Activated CD4-positive, alpha-beta T cell treated with anti-CD3 and anti-CD28 coated beads, Interleukin-2, amount 50 U/mL, for 48 hours (primary cell): ENCODE measurements at regions not wholly inside any gene's neighbourhood (a gene's known extent, or its start where the extent isn't known, plus 50 kb on each side); places are given as distances from the start of the nearest gene placed in this dataset.

Experiments used
- DNase-seq, 2 experiments: peaks; one replicate each; pipeline ENCODE4 v3.0.0-alpha.2; 2020

- no peak for DNase-seq
These were observed 221.9 kb upstream of the KITLG start for GRCh38 chr12:88802096-88802706.

- DNase-seq = no peak
These were observed 221.2 kb upstream of the KITLG start for GRCh38 chr12:88801227-88802095.

DNA sequence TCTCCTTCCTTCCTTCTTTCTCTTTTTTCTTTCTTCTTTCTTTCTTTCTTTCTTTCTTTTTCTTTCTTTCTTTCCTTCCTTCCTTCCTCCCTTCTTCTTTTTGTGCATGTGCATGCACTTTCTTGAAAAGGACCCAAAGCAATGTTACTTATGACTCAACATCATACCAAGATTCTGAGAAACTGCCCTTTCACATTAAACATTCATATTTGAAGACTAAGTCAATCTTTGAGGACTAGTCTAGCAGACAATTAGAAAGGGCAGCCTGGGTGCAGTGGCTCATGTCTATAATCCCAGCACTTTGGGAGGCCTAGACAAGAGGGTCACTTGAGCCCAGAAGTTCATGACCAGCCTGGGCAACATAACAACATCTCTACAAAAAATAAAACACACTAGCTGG is 212.8 kb upstream of the KITLG start:
- DNase-seq = no peak

DNA sequence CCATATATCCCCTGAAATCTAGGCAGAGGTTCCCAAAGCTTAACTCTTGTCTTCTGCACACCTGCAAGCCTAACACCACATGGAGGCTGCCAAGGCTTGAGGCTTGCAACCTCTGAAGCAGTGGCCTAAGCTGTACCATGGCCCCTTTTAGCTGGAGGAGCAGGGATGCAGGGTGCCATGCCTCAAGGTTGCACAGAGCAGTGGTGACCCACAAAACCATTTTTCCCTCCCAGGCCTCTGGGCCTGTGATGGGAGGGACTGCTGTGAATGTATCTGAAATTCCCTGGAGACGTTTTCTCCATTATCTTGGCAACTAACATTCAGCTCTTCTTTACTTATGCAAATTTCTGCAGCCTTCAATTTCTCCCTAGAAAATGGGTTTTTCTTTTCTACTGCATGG is 210.0 kb upstream of the KITLG start:
- DNase-seq = no peak

- no peak for DNase-seq
These were observed 203.9 kb upstream of the KITLG start for GRCh38 chr12:88784166-88784565.

GRCh38 chr12:88782351-88782750 is 202.1 kb upstream of the KITLG start:
- no peak for DNase-seq

DNA sequence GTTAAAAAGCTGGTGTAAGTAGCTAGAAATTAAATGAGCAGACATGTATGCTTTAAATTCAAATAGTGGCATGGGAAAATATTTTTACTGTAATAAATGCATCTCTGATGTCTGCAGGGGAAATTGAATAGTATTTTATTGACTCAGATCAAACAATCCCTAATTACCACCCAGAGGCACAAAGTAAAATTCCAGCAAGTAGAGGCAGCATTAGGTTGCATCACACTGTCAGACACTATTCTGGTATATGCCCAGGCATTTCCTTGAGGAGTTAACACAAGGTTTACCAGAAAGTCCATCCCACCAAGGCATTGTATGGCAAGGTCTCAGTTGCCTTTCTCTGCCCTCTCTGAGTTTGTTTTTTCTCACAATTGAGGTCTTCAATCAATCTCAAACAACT is 201.6 kb upstream of the KITLG start:
- DNase-seq = no peak

GRCh38 chr12:88778064-88778463 is 197.8 kb upstream of the KITLG start:
- no peak for DNase-seq

GRCh38 chr12:88775742-88776151 is 195.5 kb upstream of the KITLG start:
- no peak for DNase-seq

DNA sequence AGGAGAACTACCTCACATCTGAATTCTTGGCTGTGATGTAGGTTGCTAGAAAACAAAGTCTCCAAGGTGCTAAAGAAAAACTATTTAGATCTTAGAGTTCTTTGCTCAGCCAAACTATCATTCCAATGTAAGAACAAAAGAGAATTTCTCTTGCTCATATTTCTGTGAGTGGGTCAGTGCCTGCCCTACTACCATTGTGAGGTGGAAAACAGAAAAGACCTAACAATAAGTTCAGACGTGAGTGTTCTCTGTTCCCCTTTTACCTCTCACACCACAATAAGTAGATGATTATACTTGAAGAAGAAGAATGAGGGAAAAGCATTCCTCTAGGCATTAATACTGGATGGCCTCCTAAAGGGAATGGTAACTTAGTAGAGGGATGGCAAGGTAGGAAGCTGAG is 187.4 kb upstream of the KITLG start:
- DNase-seq = no peak

- no peak for DNase-seq
These were observed 184.7 kb upstream of the KITLG start for GRCh38 chr12:88764781-88765480.

DNA sequence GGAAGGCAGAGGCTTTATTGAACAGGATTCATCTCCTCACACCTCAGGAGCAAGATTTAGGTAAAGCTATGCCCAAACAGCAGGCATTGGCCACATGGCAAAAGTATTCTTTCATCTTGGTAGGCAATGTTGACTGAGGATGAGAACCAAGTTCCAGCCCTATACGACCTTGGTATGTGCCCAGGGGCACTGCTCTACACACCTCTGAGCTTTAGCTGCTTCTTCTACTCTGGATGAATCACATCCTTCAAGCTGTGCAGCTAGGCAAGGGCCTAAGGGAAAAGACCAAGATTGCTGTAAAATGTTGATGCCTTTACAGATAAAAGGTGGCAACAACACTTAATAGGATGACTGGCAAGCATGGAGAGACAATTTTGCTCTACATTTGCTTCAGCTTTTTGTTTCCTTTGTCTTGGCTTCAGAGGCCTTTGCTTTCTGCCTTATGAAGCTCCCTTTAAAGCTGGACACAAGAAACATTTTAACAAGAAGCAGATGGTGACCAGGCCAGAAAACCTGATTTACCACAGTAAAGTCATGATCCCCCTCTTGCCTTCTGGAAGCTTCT is 183.3 kb upstream of the KITLG start:
- DNase-seq = no peak

DNA sequence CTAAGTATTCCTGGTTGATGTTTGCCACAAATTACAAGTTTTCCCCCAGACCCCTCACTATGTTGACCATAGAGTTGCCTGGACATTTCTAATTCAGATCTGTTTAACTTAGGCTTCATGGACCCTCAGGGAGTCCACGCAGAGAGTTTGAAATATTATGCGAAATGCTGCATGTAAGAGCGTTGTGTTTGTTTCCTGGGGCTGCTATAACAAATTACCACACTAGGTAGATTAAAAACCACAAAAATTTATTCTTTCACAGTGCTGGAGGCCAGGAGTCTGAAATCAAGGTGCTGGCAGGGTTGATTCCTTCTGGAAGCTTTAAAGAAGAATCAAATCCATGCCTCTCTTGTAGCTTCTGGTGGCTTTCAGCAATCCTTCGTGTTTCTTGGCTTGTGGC is 177.9 kb upstream of the KITLG start:
- no peak for DNase-seq

GRCh38 chr12:88756917-88757316 is 176.6 kb upstream of the KITLG start:
- DNase-seq = no peak

DNA sequence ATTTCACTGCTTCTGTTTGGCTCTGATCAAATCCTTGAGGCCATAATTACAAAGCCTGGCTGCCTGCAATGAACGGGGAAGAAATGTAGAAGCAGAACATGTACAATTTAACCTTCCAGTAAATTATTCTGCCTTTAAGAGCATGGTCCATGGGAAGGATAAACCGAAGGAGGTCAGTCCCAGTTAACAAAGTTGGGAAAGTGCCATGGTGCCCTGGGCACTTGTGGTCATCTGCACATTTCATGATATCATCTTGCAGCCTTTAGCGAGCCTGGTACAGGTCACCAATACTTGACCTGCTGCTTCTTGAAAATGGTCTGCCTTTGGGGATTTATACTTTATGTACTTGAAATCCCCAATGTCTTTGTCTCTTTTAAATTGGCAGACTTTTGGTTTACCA is 175.9 kb upstream of the KITLG start:
- DNase-seq = no peak

- no peak for DNase-seq
These were observed 173.4 kb upstream of the KITLG start for GRCh38 chr12:88753707-88754106.

DNA sequence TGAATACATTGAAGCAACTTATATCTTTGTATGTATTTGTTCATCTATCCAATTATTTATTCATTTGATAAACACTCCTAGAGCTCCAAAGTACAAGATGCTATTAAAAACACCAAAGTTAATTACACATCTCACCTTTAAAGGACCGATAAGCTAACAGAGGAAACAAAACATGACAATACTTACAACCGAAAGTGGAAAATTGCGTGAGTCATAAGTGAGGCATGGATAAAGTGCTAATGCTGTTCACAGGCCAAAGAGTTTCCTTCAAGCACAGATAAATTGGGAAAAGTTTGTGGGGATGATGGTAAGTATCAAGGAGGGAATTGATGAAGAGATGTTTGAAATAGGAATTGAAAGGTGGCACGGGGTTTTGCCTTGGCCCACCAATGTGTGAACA is 172.8 kb upstream of the KITLG start:
- no peak for DNase-seq

- DNase-seq = no peak
These were observed 171.9 kb upstream of the KITLG start for GRCh38 chr12:88752183-88752582.

GRCh38 chr12:88750867-88751543 is 170.7 kb upstream of the KITLG start:
- DNase-seq = no peak

DNA sequence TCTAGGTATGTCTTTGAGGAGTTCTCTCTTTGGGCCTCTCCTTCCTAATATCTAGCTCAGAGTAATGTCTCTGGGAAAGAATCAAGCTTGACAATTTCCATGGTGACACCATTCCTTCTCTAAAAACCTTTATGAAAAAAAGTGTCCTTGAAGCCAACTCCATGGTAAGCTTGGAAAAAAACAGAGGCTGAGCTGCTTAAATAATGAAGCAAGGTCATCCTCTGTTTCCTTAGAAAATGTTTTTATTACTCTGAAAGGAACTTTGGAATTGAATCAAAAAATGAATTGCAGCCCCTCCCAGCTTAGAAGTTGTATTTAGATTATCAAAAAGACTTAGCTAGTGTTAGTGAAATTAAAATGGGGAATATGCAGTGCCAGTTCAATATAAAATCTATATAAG is 166.1 kb upstream of the KITLG start:
- DNase-seq = no peak

DNA sequence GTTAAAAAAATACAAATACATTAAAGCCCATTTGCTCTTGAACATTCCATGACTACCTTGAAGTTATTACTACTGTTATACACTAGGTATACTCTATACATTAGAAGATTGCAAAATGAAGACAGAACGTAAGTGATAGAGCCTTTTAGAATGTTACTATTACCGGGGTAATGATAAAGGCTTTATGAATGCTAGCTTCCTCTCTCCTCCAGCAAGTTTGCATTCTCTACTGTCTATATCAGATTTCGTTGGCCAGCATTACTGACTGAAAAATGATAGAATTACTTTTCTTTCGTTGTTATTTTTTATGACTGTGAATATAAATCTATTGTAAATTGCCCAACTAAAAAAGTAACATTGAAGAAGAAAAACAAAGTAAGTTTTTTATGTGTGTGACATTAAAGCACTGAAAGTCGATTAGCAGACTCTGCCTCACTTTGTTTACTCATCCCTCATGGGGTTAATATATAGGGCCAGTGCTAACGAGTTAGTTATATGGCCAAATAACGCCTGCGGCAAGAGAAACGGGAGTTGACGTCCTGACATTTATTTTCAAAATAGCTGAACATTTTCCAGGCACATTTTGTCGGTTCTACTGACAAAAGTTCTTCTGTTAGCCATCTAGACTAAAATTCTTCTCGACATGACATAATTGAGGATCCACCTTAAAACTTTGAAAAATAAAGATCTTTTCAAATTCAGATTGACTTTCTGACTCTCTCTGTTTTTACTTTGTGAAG is 163.8 kb upstream of the KITLG start:
- no peak for DNase-seq

DNA sequence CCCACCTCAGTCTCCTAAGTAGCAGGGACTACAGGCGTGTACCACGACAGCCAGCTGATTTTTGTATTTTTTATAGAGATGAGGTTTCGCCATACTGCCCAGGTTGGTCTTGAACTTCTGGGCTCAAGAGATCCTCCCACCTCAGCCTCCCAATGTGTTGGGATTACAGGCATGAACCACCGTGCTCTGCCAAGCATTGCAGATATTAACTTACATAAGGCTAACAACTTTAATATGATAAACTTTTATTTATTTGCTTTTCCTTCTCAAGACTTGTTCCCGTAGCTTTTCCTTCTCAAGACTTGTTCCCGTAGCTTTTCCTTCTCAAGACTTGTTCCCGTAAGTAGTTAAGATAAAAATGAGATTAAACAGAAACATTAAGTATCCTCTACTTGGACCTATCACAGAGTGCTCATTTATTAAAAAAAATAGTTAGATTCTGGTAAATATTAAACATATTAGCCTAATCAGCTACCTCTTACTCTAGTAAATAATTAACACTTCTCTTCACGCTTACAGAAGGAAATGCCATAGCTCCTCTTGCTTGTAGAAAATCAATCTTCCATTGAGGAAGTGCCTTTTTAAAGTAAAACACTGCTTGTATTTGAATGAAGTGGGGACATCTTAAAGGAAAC is 157.7 kb upstream of the KITLG start:
- no peak for DNase-seq
